ENCODE measurements at regions not wholly inside any gene's neighbourhood (a gene's known extent, or its start where the extent isn't known, plus 50 kb on each side); places are given as distances from the start of the nearest gene placed in this dataset.

GRCh38 chr5:91532281-91532680, 149.2 kb upstream of the ARRDC3 start:
- TF ChIP-seq CTCF (IDR thresholded peaks at IDR 0.05) (no peak), POLR2A (IDR thresholded peaks at IDR 0.05) (no peak)

Measured in heart left ventricle (tissue), 13 donors.